ENCODE measurements at regions not wholly inside any gene's neighbourhood (a gene's known extent, or its start where the extent isn't known, plus 50 kb on each side); places are given as distances from the start of the nearest gene placed in this dataset.

- no peak for TF ChIP-seq CTCF (conservative IDR thresholded peaks at IDR 0.05 in 1 of 2, IDR thresholded peaks at IDR 0.05 in 1 of 2; ENCODE audit: extremely low read depth in 1 of 2, insufficient read depth in 1 of 2, low read depth in 1 of 2, low read length in 2 of 2)
- TF ChIP-seq EZH2 (IDR thresholded peaks at IDR 0.05; ENCODE audit: borderline replicate concordance, low read length) = no peak
These were observed 230.6 kb upstream of the TENM4 start for GRCh38 chr11:79671401-79671800.

Data from mammary epithelial cell (primary cell).